Lung microvascular endothelial cell (primary cell): ENCODE measurements at regions not wholly inside any gene's neighbourhood (a gene's known extent, or its start where the extent isn't known, plus 50 kb on each side); places are given as distances from the start of the nearest gene placed in this dataset.
"Not testable (repeated sequence)": the region's sequence is repeated elsewhere in the genome, so short reads cannot be mapped to it uniquely, and the experiment has no call there.

ENCODE experiments used
- DNase-seq, 2 donors: peaks; one replicate each; pipeline versions ENCODE4 v3.0.0 to v3.0.0-alpha.2; 2010; ENCODE audit warnings: low read depth in 2 of 2

DNA sequence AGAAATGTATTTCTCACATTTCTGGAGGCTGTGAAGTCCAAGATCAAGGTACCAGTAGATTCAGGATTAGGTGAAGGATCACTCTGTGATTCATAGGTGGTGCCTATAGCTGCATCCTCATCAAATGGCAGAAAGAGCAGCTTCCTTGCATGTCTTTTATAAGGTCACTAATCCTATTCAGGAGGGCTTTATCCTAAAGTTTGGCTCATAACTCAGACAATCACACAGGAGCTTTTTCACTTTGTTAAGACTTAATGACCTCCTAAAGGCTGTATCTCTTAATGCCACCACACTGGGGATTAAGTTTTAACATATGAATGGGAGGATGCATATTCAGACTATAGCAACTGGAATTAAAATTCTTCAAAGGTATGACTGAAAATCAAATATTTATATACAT is 861.1 kb downstream of the DACH1 start:
- DNase-seq = no peak

DNA sequence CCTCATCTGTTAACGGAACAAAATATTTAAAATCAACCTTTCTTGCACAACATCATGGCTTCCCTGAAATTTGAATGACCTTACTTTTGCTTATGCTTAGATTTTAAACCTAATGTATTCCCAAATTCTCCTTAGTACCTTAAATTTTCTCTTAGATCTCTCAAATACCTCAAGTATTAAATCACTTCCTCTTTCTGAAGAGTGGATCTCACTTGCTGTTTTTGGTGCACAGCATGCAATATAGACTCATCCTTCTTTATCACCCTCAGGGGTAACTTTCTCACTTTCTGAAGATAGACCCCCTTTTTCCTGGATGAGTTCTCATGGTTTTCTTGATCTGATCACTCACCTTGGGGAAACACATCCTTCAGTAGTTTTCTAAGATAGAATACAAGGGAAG is 871.7 kb downstream of the DACH1 start:
- no peak for DNase-seq

DNA sequence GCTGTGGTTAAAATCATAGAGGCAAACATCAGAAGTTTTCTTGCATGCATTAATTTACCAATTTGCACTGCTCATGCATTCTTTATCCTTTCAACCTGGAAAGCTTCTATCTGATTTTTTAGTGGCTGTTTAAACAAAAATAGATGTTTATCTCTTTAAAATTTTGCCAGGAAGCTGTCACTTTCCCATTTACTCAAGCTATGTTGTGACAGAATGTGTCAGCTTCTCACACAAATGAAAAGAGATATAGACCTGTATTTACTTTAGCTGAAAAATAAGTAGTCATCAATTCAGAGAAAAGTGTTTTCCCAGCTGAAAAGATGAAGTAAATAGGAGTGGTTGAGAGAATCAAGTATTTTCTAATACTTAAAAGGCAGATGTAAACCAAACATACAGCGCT is 872.8 kb downstream of the DACH1 start:
- no peak for DNase-seq

DNA sequence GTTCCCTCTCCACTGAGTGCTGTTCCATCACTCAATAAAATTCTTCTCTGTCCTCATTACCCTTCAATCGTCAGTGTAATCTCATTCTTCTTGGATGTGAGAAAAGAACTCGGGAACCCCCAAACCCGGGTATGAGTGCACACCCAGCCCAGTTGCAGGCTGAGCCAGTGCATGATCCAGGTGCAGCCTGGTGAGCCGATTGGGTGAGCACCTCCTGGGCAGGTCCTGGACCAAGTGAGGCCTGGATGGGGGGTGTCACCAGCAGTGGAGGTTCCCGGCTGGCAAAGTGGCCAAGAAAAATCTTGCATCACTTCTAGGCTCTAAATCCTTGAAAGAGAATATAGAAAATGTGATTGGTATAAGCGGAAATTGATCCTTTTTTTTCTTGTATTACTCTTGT is 878.8 kb upstream of the KLHL1 start:
- no peak for DNase-seq

DNA sequence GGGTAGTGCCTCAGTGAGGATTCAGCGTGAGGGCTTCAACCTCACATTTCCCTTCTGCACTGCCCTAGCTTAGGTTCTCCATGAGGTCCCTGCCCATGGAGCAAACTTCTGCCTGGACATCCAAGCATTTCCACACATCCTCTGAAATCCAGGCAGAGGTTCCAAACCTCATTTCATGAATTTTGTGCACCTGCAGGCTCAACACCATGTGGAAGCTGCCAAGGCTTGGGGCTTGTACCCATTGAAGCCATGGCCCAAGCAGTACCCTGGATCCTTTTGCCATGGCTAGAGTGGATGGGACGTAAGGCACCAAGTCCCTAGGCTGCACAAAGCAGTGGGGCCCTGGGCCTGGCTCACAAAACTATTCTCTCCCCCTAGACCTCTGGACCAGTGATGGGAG is 877.1 kb upstream of the KLHL1 start:
- no peak for DNase-seq

DNA sequence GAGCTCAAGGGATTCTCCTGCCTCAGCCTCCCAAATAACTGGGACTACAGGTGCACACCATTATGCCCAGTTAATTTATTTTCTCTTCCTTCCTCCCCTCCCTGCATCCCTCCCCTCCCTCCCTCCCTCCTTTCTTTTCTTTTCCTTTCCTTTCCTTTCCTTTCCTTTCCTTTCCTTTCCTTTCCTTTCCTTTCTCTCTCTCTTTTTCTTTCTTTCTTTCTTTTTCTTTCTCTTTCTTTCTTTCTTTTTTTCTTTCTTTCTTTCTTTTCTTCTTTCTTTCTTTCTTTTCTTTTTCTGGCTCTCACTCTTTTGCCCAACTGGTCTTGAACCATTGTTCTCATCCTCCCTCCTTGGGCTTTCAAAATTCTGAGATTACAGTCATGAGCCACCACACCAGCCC is 873.0 kb upstream of the KLHL1 start:
- not testable (repeated sequence) for DNase-seq

DNA sequence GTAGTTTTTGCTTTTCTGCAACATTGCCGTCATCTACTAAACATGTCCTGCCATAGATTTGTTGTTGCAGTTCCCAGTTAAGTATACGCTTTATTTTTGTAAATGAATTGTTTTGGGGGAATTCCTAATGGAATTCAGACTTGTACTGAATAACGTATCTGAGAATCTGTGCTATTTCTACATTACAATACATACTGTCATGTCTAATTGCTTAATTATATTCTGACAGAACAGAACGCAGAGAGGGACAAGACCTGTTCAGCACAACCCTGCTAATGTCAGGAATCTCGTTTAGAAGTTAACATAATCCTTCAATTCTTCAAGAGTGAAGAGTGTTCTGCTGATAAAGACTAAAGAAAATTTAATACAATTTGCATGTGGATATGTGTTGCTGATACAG is 861.1 kb upstream of the KLHL1 start:
- no peak for DNase-seq

DNA sequence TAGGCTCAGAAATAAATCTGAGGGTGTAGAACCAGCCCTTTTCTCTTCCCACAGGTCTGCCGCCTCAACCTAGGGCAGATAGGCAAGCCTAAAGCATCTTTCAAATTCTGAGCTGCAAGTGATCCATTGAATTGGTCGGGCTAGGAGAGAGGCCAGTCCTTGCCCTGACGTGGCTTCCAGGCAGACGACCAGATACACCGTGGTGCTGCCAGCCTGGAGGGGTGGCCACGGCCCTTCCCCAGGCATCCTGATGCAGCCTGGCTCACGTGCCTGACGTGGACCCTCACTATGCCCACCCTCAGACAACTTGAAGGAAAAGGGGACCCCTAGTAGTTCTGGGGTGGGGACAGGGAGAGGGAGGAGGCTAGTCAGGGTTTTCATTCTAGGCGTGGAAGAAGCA is 859.3 kb upstream of the KLHL1 start:
- DNase-seq = no peak

DNA sequence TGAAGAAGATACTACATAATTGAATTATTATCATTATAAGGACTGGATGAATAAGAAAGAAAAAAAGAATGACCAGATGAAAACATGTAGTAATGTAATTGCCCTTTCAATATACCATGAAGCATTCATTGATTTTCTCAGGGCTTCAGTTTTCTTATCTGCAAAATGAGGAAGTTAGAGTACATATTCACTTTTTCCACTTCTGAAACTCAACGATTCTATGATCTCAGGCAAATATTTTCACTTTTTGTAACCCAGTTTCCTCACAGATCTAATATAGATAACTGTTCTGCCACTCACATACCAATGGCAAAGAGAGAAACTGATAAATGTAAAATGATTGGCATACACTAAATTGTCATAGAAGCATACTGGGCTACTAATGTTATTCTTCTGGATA is 856.6 kb upstream of the KLHL1 start:
- DNase-seq = no peak

DNA sequence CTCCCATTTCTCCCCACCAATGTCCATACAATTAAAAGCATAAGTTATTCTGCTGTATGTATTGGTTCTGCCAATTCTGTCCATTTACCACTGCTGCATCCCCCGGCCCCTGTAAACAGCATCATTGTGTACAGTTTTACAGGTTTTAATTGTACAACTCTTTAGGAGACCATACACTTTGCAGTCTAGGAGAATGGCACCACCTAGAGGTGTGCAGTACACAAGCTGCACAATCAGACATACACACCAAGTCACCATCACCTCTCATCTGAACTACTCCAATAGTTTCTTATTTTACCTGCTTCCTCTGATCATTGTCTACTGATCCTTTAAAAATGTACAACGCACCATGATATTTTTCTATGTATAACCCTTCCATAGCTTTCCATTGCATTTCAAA is 855.9 kb upstream of the KLHL1 start:
- DNase-seq = peak in 1 of 2 donors; percentile 1

DNA sequence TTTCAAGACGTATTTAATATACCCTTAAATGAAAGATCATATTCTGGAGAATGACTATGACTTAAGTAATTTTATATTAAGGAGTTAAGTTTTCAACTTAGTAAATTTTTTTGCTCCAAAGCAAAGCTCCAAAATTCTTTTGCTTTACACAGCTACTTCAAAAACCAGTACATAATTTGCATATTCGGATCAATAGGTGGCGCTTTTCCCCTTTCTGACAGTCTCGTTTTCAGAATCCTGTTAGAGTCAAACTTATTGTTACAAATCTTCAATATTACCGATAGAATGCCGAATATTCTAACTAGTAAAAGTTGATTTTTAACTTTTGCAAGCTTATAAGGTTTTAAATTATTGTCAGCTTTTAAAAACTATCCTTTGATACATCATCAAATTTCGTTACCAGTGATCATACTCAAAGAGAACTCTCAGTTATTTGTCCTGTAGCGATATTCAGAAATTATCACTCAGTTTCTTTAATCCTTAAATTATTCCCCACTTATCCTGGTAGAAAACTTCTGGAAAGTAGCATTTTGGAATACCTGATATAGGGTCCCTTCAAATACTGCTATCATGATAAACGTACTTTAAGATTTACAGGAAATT is 852.7 kb upstream of the KLHL1 start:
- DNase-seq = peak; percentile 29 to 32

DNA sequence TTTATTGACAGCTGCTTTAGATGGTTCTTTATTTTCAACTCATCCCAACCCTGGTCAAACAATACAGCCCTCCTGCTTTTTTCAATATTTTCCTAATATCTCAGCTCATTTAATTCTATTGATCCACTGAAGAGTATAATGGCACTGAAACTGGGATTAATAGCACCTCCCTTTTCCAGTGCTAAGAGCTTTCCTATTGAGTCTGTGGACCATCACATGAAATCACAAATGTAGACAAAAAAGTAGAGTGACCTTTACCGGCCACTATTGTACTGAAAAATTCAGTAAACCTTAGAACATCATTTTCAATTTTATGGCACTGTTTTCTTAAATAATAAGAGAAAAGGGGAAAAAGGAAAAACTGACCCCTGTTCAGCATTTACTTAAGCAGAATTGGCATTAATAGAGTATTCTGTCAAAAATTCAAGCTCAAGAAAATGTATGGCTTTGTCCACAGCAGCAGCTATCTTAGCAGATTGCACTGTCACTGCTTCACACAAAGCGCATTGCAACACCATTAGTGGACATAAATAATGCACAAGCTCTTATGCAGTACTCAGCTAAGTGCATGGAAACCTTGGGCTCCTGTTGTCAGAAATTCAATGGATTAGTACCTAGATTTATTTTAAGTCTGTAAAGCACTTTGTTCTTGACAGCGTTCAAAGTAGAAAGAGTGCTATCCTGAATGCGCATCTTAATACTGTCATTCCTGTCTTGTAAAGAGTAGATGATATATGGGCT is 851.0 kb upstream of the KLHL1 start:
- no peak for DNase-seq

DNA sequence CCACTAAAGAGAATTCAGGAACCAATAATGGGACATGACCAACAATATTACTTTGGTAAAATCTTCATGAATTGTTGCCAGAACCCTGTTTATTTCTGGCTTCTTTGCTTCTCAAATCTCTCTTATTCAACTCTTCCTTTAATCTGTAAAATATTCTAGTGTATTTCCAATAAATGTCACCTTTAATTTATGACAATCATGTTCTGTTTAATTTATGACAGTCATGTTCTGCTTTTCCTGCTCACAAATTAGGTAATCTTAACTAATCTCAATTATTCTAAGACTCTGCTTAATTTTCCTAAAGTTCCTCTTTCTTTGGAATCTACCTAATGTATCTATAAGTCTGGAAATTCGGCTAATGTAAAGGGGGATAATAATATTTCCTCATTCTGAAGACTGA is 847.6 kb upstream of the KLHL1 start:
- DNase-seq = no peak

DNA sequence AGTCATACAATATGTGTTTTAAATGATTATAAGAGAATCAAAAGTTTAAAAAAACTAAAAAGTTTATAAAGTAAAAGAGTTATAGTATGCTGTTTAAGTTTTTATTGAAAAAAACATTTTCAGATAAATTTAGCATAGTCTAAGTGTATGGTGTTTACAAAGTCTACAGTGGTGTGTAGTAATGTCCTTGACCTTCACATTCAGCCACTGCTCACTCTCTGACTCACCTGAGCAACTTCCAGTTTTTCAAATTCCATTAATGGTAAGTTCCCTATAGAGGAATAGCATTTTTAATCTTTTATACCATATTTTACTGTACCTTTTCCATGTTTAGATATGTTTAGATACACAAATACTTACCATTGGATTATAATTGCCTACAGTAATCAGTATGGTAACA is 842.4 kb upstream of the KLHL1 start:
- DNase-seq = no peak

DNA sequence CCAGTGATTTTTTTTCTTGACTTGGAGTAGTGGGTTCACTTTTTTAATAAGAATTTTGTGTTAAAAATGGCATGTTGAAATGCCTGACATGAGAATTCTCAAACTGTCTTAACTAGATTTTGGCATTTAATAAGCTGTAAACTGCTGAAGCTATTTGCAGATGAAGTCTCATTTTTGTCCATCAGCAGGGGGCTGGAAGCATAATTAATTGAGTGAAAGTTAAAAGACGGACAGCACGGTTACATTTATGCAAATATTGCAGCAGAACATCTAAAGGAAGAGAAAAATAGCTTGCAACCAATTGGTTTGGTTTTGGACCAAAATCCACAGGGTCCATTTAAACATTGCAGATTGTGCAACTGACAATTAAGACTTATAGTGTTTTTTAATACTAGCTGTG is 837.3 kb upstream of the KLHL1 start:
- DNase-seq = no peak

DNA sequence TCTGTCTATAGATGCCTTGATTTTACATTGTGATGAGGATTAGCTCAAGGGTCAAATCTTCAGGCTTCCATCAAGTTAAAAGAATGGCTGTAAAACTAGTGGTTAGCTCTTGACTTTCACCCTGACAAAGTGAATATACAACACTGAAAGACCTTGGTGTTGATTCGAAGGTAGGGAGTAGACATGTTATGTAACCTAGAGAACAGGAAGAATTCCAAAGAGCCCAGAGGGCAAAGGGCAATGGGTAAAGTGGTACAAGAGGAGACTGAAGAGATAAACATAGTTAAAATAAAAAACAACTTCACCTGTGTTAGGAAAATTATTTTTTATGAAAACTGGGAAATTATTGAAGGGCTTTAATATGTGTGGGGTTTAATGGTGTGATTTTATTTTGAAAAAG is 833.2 kb upstream of the KLHL1 start:
- DNase-seq = no peak

DNA sequence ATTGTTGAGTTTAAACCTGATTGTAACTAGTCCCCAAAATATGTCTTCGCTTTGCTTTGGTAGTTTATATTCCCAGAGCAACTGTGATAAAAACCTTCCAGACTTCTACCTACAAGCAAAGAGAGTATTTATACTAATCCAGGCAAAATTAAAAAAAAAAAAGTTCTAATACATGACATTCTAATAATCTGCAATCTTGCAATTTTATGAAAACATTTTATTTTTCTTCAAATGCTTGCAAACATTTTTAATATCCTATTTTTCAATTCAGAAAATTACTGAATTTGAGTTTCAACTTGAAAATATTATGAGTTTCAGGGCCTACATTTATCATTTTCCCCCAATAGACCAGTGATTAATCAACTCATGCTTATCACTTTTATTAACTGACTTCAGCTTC is 830.2 kb upstream of the KLHL1 start:
- no peak for DNase-seq

DNA sequence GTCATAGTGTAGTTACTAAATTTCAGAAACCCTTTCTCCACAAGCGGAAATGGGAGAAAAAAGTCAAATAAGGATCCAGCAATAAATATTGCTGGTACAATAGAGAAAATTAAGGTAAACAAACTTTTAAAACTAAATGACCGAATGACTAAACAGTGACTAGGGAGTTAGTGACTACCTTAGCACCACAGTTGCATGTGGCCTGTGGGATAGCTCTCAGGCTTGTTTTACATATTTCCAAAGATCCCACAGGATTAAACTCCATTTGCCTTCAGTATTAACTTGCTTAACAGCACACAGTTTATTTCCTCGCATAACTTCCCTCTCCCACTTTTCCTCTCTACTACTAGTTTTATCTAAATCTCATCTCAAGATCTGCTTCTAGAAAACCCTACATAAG is 824.3 kb upstream of the KLHL1 start:
- no peak for DNase-seq

DNA sequence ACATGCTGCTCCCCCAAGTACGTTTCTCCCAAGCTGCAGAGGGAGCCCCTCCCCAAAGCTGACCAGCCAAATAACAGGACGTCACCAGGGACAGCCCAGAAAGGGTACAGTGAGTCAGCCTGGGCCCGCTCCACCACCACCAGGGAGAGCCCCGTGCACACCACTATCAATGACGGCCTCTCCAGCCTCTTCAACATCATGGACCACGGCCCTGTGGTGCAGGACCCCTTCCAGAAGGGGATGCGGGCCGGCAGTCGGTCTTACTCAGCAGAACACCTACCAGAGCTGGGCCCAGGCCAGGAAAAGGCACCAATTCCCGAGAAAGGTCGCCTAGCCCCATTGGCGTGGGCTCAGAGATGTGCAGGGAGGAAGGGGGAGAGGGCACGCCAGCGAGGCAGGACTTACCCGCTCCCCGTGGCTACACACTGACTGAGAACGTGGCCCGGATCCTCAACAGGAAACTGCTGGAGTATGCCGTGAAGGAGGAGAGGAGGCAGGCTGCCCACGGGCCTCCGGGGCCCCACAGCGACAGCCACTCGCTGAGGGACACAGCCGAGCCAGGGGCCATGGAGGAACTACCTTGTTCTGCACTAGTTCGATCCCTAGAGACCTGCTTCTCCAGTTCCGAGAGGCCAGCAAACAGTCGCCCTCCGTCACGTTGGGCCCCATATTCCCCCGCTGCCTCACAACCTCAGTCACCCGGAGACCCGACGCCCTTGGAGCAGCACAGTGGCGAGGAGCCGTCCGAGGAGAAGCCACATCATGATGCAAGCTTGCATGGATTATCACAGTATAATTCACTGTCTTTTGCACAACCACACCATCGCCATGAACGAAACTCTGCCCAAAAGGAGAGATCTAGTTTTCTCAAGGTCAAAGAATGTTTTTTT is 815.9 kb upstream of the KLHL1 start:
- DNase-seq = no peak

DNA sequence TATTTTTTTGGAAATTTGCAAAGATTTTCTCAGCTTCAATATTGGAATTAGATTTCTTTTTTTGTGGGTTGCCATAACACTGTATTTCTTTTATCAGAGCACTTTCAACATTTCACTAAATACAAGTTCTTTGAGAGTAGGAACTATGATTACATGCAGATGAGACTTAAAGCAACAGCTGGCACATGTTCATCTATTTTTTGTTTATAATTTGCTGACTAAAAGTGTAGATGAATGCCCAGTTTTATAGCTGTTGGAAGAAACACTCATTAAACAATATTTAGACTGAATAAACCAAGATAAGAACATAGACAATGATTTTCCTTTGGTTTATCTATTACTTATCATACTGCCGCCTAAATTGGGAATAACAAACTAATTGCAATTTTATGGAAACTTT is 803.0 kb upstream of the KLHL1 start:
- DNase-seq = no peak

DNA sequence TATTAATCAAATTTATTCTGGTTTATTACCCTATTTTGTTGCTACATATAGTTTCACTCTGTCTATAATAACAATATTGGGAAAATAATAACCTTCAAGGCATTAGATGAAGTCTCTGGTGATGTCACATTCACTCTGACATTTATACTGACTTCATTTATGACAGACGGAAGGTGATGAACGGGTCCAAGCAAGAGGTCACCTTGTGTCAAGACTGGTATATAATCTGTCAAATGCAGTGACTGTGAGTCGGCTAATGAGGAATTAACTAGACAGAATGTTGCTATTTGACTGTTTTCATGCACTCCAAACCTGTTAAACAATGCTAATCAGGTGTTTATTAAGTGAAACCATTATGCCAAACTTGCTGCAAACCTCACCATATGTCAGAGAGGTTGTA is 800.5 kb upstream of the KLHL1 start:
- no peak for DNase-seq

DNA sequence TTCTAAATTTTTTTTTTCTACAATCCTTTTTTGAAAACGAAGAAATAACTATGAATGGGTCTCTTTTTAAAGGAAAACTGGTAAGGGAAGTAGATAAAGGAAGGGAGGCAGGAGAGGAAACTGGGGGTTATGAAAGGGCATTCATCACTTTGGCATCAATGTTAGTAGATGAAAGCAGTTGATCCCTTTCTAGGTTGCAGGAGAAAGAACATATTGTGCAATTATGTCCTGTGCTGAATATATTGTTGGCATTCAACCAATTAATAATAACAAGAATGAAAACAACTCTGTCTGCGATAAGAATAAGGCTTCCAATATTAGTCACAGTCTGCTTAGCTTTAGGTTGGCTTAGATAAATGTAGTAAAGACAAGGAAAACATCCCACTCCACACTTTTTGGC is 796.8 kb upstream of the KLHL1 start:
- DNase-seq = peak in 1 of 2 donors; percentile 28

DNA sequence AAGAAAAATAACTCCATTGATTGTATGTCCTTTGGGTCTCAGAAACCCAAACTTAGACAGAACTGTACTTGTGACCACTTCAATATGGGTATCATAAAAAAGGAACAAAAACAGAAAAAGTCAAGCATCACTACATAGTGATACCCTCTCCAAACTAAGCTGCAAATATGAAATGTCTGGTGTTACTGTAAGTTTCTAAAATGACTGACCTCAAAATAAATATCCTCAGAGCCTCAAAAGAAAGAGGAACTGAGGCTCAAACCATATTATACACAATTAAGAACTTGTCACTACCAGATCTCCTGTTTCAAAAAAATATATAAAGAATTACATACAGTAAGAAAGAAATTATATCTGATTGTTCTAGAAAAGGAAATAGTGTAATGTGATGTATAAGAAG is 787.9 kb upstream of the KLHL1 start:
- no peak for DNase-seq
